Ovary (tissue), 3 donors: ENCODE measurements at regions not wholly inside any gene's neighbourhood (a gene's known extent, or its start where the extent isn't known, plus 50 kb on each side); places are given as distances from the start of the nearest gene placed in this dataset.

Experiments used
- CTCF ChIP-seq, 3 donors: fragments of 450-650 bp in 2 of 3; fragments of 200-600 bp in 1 of 3; IDR thresholded peaks; one replicate each; pipeline versions ENCODE4 v1.5.1 to v1.8.0; 2016 to 2022; ENCODE audit warnings: antibody characterized with exemption in 3 of 3, mild to moderate bottlenecking in 1 of 3
- EP300 ChIP-seq: sonication (generic); formaldehyde crosslinking; IDR thresholded peaks from one replicate; pipeline ENCODE4 v1.6.1; 2017; ENCODE audit warnings: antibody characterized with exemption
- POLR2A ChIP-seq: fragments of 450-650 bp; IDR thresholded peaks from one replicate; pipeline ENCODE4 v1.6.1; 2017; ENCODE audit warnings: antibody characterized with exemption, mild to moderate bottlenecking, moderate library complexity
- donor health status: DM: no; HTN: no; CAD: no.

DNA sequence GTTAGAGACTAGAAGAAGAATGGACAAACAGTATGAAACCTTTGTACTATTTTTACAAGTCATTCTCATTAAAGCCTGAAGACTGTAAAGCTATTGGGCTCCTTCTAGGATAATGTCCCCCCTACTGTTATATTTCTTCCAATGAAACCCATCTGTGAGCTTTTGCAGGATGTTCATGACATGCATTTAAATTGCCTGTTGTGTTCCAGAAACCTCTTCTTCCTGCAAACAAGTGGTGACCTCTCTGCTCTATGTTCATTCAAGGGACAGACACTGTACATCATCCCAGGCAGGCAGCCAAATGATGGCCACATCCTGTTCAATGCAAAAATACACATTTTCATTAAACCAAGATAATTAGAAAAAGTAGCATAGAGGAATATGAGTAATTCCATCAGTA, 128.0 kb downstream of the C4orf33 start:
- no peak for TF ChIP-seq CTCF (IDR thresholded peaks at IDR 0.05)
- no peak for TF ChIP-seq POLR2A
- TF ChIP-seq EP300 = no peak
